ENCODE measurements at regions not wholly inside any gene's neighbourhood (a gene's known extent, or its start where the extent isn't known, plus 50 kb on each side); places are given as distances from the start of the nearest gene placed in this dataset.

DNA sequence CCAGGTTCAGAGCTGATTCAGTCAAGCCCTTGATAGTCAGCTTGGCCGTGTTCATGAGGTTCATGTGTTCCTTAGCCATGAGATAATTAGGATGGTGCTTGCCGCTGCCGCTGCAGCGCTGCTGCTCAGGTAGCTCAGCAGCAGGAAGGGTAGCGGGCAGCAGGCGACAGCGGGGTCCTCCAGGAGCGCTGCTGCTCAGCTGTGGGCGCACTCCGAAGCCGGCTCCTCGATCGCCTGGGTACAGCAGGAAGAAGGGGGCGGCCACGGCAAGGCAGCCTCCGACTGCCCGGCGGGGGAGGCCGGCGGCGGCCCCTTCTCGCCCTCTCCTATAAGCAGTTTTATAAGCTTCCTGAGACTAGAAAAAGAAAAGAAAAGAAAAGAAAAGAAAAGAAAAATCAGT lies 1253.6 kb downstream of the EFNA5 start:
- TF ChIP-seq, protein P1, sequence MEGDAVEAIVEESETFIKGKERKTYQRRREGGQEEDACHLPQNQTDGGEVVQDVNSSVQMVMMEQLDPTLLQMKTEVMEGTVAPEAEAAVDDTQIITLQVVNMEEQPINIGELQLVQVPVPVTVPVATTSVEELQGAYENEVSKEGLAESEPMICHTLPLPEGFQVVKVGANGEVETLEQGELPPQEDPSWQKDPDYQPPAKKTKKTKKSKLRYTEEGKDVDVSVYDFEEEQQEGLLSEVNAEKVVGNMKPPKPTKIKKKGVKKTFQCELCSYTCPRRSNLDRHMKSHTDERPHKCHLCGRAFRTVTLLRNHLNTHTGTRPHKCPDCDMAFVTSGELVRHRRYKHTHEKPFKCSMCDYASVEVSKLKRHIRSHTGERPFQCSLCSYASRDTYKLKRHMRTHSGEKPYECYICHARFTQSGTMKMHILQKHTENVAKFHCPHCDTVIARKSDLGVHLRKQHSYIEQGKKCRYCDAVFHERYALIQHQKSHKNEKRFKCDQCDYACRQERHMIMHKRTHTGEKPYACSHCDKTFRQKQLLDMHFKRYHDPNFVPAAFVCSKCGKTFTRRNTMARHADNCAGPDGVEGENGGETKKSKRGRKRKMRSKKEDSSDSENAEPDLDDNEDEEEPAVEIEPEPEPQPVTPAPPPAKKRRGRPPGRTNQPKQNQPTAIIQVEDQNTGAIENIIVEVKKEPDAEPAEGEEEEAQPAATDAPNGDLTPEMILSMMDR (IDR thresholded peaks at IDR 0.05; ENCODE audit: low read depth, low read length, missing control alignments), result no peak
- no peak overlapping the region for H3K4me3 ChIP-seq (ENCODE audit: low read depth, low read length)
- in situ Hi-C loops (cut with HindIII; ENCODE audit: low sequenced_read_pairs), result no loop called here
- DNase-seq (ENCODE audit: low read depth), result no peak

DNA sequence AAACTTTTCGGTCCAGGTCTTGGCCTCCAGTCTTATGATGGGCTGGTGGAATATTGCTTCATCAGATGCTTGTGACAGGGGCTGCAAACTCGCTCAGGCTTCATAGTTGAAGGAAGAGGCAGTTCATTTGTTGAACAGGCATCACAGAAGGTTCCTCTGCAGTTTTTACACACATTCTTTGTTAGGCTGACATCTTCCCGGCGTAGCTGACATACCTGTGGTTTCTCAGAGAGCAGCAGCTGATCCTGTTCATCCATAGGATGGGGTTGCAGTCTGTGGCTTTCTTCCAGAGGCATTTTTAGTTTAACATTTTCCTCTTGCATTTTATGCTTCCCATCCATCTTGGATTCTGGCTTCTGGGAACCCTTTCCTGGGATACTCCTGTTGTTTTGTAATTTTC lies 1255.2 kb downstream of the EFNA5 start:
- TF ChIP-seq, protein P1 (IDR thresholded peaks at IDR 0.05; ENCODE audit: low read depth, low read length, missing control alignments), result no peak
- H3K4me3 ChIP-seq (ENCODE audit: low read depth, low read length), result no peak overlapping the region
- in situ Hi-C loops (cut with HindIII; ENCODE audit: low sequenced_read_pairs), result no loop called here
- peak; percentile 86 for DNase-seq (ENCODE audit: low read depth)

DNA sequence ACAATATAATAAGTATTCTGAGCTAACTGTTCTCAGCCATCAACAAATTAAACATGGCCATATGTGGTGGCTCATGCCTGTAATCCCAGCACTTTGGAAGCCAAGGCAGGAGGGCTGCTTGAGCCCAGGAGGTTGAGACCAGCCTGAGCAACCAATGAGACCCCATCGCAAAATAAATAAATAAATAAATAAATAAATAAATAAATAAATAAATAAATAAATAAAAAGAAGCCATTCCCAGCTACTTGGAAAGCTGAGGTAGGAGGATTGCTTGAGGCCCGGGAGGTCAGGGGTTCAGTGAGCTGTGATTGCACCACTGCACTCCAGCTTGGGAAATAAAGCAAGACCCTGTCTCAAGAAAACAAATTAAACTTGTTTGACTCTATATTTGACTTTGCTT lies 1256.4 kb downstream of the EFNA5 start:
- in situ Hi-C loops (cut with HindIII; ENCODE audit: low sequenced_read_pairs), result no loop called here
- no peak overlapping the region for H3K4me3 ChIP-seq (ENCODE audit: low read depth, low read length)
- DNase-seq (ENCODE audit: low read depth), result no peak
- TF ChIP-seq, protein P1 (IDR thresholded peaks at IDR 0.05; ENCODE audit: low read depth, low read length, missing control alignments), result no peak

DNA sequence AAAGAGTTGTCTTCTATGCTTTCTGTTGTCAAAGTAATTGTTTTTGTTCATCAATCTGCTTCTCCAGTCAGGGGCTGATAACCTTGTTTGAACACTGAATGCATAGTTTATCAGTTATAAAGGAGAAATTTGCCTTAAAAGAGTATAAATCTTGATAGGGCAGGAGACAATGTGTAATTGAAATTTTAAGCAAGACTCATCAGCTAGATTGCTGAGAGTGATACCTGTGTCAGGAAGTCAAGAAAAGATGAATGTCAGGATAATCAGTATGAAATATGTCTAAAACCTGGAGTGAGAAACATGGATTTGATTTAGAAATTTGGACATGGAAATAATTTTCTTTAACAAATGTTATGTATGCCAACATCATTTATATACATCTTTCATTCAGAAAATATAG lies 1258.1 kb downstream of the EFNA5 start:
- in situ Hi-C loops (cut with HindIII; ENCODE audit: low sequenced_read_pairs), result no loop called here
- TF ChIP-seq, protein P1 (IDR thresholded peaks at IDR 0.05; ENCODE audit: low read depth, low read length, missing control alignments), result no peak
- no peak overlapping the region for H3K4me3 ChIP-seq (ENCODE audit: low read depth, low read length)
- DNase-seq (ENCODE audit: low read depth), result no peak

DNA sequence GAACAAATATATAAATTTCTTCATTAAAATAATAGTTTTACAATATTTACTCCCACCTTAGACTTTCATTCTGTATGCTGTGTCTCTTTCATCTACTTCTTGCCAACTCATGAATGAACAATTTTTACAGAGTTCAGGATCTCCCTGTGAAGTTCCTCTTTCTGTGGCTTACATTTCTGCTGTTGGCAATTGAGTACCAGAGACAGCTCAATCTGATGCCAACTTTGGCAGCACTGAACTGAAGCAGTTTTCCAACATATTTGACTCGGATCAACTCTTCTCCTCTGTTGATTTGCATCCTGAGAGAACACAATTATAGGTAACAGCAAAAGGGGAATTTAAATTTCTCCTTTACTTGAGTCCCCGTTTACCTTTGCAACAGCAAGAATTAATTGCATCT lies 1262.2 kb downstream of the EFNA5 start:
- DNase-seq (ENCODE audit: low read depth), result no peak
- in situ Hi-C loops (cut with HindIII; ENCODE audit: low sequenced_read_pairs), result no loop called here
- TF ChIP-seq, protein P1 (IDR thresholded peaks at IDR 0.05; ENCODE audit: low read depth, low read length, missing control alignments), result no peak
- H3K4me3 ChIP-seq (ENCODE audit: low read depth, low read length), result no peak overlapping the region

DNA sequence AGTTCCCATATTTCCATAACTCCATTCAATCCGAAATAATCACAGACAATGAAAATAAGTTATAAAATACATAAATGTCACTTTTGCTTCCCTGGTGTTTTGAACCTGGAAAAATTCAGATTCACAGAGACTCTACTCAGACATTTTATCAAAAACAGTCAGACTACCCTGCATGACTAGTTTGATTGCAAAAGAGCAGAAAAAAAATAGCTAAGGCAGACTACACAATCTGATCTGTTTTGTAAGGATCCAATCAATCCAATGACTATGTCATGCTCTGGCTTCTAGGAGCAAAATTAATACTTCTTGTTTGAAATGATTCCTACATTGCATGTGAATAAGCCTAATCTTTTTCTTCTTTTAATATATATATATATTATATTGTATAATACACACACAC lies 1262.6 kb downstream of the EFNA5 start:
- no peak overlapping the region for H3K4me3 ChIP-seq (ENCODE audit: low read depth, low read length)
- TF ChIP-seq, protein P1 (IDR thresholded peaks at IDR 0.05; ENCODE audit: low read depth, low read length, missing control alignments), result no peak
- in situ Hi-C loops (cut with HindIII; ENCODE audit: low sequenced_read_pairs), result no loop called here
- no peak for DNase-seq (ENCODE audit: low read depth)

DNA sequence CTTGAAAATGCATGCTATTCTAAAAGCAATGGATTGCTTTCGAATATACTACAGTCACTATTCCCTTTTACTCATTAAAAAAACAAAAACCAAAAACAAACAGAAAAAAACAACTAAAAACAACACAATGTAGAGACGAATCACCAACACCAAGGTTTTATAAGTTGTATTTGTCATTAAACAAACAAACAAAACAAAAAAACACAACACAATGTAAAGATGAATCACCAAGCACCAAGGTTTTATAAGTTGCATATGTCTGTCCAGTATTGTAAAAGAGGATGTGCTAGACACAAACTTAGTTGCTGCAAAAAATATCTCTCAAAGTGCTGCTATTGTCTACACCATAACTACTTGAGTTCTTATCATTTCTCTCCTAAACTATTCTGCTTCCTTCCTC lies 1269.2 kb downstream of the EFNA5 start:
- TF ChIP-seq, protein P1 (IDR thresholded peaks at IDR 0.05; ENCODE audit: low read depth, low read length, missing control alignments), result no peak
- DNase-seq (ENCODE audit: low read depth), result no peak
- in situ Hi-C loops (cut with HindIII; ENCODE audit: low sequenced_read_pairs), result no loop called here
- H3K4me3 ChIP-seq (ENCODE audit: low read depth, low read length), result no peak overlapping the region
